ENCODE measurements at regions not wholly inside any gene's neighbourhood (a gene's known extent, or its start where the extent isn't known, plus 50 kb on each side); places are given as distances from the start of the nearest gene placed in this dataset.

GRCh38 chr2:226550801-226551200 lies 248.8 kb downstream of the IRS1 start:
- H3K27ac ChIP-seq (replicated peaks), result no peak overlapping the region
- H3K27me3 ChIP-seq (ENCODE audit: insufficient read depth, poor library complexity, severe bottlenecking), result no peaks in the 10 kb centered on the region
- no peak overlapping the region for H3K4me3 ChIP-seq (replicated peaks; ENCODE audit: insufficient read depth, low read length)
- no peak for TF ChIP-seq REST (IDR thresholded peaks at IDR 0.05; ENCODE audit: insufficient replicate concordance, low read depth)
- no peak for TF ChIP-seq SPI1 (IDR thresholded peaks at IDR 0.05; ENCODE audit: borderline replicate concordance, low read depth)
- TF ChIP-seq GABPA (IDR thresholded peaks at IDR 0.05; ENCODE audit: low read depth), result no peak
- no peak for TF ChIP-seq POLR2AphosphoS5 (IDR thresholded peaks at IDR 0.05; ENCODE audit: low read depth)
- TF ChIP-seq CTCF (IDR thresholded peaks at IDR 0.05; ENCODE audit: insufficient read depth, low read length), result no peak
- no peak for DNase-seq (ENCODE audit: low read depth in 1 of 2, low spot score in 1 of 2)

GRCh38 chr2:226548732-226549131 lies 250.9 kb downstream of the IRS1 start:
- TF ChIP-seq GABPA (IDR thresholded peaks at IDR 0.05; ENCODE audit: low read depth), result no peak
- no peak overlapping the region for H3K4me3 ChIP-seq (replicated peaks; ENCODE audit: insufficient read depth, low read length)
- H3K27me3 ChIP-seq (ENCODE audit: insufficient read depth, poor library complexity, severe bottlenecking), result no peaks in the 10 kb centered on the region
- DNase-seq (ENCODE audit: low read depth in 1 of 2, low spot score in 1 of 2), result no peak
- H3K27ac ChIP-seq (replicated peaks), result no peak overlapping the region

GRCh38 chr2:226544596-226545210 lies 254.9 kb downstream of the IRS1 start:
- Histone ChIP-seq H3K27me3 (ENCODE audit: insufficient read depth, poor library complexity, severe bottlenecking) (no peaks in the 10 kb centered on the region), H3K27ac (replicated peaks) (no peak overlapping the region), H3K4me3 (replicated peaks; ENCODE audit: insufficient read depth, low read length) (no peak overlapping the region)
- no peak for TF ChIP-seq CTCF (IDR thresholded peaks at IDR 0.05; ENCODE audit: insufficient read depth, low read length)
- no peak for DNase-seq (ENCODE audit: low read depth in 1 of 2, low spot score in 1 of 2)

GRCh38 chr2:226540204-226540994 lies 259.2 kb downstream of the IRS1 start:
- DNase-seq (ENCODE audit: low read depth in 1 of 2, low spot score in 1 of 2), result no peak
- Histone ChIP-seq H3K4me3 (replicated peaks; ENCODE audit: insufficient read depth, low read length) (no peak overlapping the region), H3K27ac (replicated peaks) (no peak overlapping the region), H3K27me3 (ENCODE audit: insufficient read depth, poor library complexity, severe bottlenecking) (no peaks in the 10 kb centered on the region)
- TF ChIP-seq POLR2AphosphoS5 (IDR thresholded peaks at IDR 0.05; ENCODE audit: low read depth), result no peak
- no peak for TF ChIP-seq GABPA (IDR thresholded peaks at IDR 0.05; ENCODE audit: low read depth)
- no peak for TF ChIP-seq SPI1 (IDR thresholded peaks at IDR 0.05; ENCODE audit: borderline replicate concordance, low read depth)
- no peak for TF ChIP-seq CTCF (IDR thresholded peaks at IDR 0.05; ENCODE audit: insufficient read depth, low read length)
- TF ChIP-seq REST (IDR thresholded peaks at IDR 0.05; ENCODE audit: insufficient replicate concordance, low read depth), result no peak
